ENCODE measurements at regions not wholly inside any gene's neighbourhood (a gene's known extent, or its start where the extent isn't known, plus 50 kb on each side); places are given as distances from the start of the nearest gene placed in this dataset.

DNA sequence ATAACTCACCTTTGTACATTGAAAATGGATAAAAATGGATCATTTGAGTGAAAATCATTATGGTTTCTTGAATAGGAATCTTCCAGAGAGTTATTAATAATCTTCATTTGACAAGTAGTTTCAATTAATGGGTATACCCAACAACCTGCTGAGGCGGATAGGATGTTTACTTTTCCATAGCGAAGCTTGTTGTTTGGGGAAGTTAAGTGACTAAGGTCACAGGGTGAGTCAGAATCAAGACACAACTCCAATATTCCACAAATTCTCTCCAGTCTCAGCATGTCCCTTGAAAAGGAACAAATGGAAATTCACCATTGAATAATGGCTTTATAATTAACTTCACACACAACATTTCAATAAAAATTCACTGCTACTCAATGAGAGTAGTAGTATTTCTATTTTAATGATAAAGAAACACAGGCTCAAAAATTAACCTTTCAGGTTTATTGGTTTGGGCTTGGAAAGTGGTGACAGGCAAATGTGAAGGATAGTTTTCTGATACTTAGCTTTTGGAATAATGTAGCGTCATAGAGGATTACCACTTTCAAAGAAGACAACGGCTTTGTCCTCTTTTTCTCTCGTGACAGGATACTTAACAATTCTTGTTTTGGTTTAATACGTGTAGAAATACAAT, 211.3 kb downstream of the GPD2 start:
- intact Hi-C loops (cut with DNase I): no loop called here
- no peak for DNase-seq (ENCODE audit: low spot score)

GRCh38 chr2:156648522-156648921, 212.3 kb downstream of the GPD2 start:
- DNase-seq (ENCODE audit: low spot score): no peak
- intact Hi-C loops (cut with DNase I): no loop called here

DNA sequence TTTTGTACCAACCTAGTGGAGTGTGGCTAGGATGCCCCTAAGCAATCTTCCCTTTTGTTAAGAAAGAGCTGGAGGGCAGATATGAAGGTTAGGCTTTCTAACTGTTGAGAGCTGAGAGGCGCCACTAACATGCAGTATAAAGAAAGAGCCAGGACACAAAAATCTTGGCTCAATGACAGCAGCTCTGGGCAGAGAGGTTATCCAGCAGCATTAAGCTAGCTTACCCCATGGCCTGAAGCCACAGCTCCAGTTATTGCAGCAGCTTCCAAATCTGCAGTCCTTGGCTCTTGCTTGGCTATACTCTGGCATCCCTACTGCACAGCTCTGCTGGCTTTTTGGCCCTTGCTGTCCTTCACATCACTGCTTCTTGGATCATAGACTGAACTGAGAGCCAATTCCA, 213.4 kb downstream of the GPD2 start:
- DNase-seq (ENCODE audit: low spot score): no peak

GRCh38 chr2:156652691-156653090, 216.5 kb downstream of the GPD2 start:
- no peak for DNase-seq (ENCODE audit: low spot score)
- intact Hi-C loops (cut with DNase I): no loop called here

More for the DNA sequence above, 213.4 kb downstream of the GPD2 start:
- intact Hi-C loops (cut with DNase I): no loop called here

- intact Hi-C loops (cut with DNase I): no loop called here
- DNase-seq (ENCODE audit: low spot score): no peak
Measured at GRCh38 chr2:156653675-156654074, 217.5 kb downstream of the GPD2 start.

GRCh38 chr2:156657809-156658208, 221.6 kb downstream of the GPD2 start:
- DNase-seq (ENCODE audit: low spot score): no peak
- intact Hi-C loops (cut with DNase I): no loop called here

- intact Hi-C loops (cut with DNase I): no loop called here
- no peak for DNase-seq (ENCODE audit: low spot score)
Measured at GRCh38 chr2:156659694-156660093, 223.5 kb downstream of the GPD2 start.

- no peak for DNase-seq (ENCODE audit: low spot score)
- intact Hi-C loops (cut with DNase I): no loop called here
Measured at GRCh38 chr2:156663757-156664409, 227.7 kb downstream of the GPD2 start.

DNA sequence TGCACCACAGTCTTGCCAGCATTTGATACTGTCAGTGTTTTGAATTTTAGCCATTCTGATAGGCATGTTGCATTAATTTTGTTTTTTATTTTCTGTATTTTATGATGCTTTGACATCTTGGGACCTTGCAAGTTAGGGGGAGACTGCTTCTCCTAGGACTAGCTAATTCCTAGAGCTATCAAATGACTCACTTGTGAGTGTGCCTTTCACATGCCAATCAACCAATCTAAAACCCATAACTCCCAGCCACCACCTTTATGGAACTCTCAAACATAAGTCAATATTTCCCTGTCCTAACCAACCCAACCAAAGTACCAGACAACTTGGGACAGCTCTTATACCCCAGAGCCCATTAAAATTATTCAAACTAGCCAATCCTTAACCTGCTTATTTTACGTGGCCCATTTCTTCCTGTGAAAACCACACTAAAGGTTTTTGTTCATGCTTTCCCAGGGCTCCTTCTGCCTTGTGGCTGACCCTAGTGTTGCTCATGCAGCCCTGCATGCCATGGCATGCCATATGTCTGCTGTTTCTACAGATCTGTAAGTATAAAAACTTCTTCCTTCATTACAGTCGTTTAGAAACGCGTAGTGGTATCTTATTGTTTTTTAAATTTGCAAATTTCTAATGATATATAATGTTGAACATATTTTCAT, 230.1 kb downstream of the GPD2 start:
- DNase-seq (ENCODE audit: low spot score): no peak
- intact Hi-C loops (cut with DNase I): no loop called here

DNA sequence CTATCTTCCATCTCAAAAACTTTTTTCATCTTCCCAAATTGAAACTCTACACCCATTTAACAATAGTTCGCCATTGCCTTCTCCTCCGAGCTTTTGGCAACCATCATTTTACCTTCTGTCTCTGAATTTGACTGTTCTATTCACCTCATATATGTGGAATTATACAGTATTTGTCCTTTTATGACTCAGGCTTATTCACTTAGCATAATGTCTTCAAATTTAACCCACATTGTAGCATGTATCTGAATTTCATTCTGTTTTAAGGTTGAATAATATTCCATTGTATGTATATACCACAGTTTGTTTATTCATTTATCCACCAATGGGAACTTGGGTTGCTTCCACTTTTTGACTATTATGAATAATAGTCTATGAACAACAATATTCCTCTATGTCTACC, 233.9 kb downstream of the GPD2 start:
- DNase-seq (ENCODE audit: low spot score): no peak
- intact Hi-C loops (cut with DNase I): no loop called here

GRCh38 chr2:156671706-156672361, 235.7 kb downstream of the GPD2 start:
- no peak for DNase-seq (ENCODE audit: low spot score)
- intact Hi-C loops (cut with DNase I): no loop called here

DNA sequence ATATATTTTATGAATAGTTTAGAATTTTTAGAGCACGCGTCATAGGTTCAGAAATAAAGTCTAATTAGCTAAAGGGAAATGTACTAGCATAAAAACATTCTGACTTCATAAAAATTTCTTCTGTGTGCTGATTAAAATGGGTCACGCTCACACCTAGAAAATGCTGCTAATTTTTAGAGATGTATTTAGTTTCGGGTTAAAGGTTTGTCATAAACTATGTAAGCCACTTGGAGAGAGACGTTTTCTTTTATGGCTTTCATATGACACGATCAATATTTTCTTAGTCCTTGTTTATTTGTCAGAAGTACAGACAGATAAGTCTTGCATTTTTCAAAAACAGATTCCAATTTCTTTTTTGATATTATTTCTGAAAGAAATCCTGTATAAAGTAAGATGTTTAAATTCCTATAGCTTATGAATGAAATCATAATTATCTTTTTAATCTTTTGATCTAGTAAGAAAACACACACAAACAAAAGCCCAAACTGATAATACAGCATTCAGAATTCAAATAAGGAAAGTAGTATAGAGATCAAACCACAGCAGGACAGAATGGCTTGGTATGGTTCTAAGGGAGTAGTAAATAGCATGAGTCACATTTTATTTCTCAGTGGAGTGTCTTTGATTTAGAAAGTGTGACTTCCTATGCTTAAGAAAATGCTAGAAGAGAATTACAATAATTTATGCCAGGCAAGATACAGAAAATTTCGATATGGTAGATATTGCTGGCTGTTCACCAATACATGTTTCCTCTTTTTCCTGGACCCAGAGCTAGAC, 236.6 kb downstream of the GPD2 start:
- intact Hi-C loops (cut with DNase I): no loop called here
- no peak for DNase-seq (ENCODE audit: low spot score)

DNA sequence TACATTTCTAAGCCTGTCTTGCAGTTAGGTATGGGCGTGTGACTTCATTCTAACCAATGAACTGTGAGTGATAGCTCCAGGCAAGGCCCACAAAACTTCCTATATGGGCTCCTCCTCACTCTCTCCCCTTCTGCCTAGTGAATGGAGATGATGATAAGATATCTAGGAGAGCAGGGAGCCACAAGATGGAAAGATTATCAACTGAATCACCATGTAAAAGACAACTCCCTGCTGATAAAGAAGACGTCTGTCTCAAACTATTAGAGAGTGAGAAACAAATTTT, 237.1 kb downstream of the GPD2 start:
- intact Hi-C loops (cut with DNase I): no loop called here

GRCh38 chr2:156673981-156674380, 237.8 kb downstream of the GPD2 start:
- intact Hi-C loops (cut with DNase I): no loop called here
- no peak for DNase-seq (ENCODE audit: low spot score)

More for the DNA sequence above, 237.1 kb downstream of the GPD2 start:
- no peak for DNase-seq (ENCODE audit: low spot score)

GRCh38 chr2:156675896-156676295, 239.7 kb downstream of the GPD2 start:
- DNase-seq (ENCODE audit: low spot score): no peak
- intact Hi-C loops (cut with DNase I): no loop called here

DNA sequence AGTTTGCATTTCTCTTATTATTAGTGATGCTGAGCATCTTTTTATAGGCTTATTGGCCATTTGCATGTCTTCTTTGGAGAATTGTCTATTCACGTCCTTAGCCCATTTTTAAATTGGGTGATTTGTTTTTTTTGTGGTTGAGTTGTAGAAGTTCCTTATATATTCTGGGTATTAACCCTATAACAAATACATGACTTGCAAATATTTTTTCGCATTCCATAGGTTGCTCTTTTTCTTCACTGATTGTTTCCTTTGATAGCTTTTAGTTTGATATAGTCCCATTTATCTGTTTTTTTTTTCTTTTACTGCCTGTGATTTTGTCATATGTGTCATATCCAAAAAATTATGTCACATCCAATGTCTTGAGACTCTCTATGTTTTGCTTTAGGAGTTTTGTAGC, 243.6 kb downstream of the GPD2 start:
- intact Hi-C loops (cut with DNase I): loop anchor here in 1 of 2 donors (5.0 kb wide), 1 partner anchor 1243 kb away; no protein-coding TSS in a partner anchor
- DNase-seq (ENCODE audit: low spot score): no peak

GRCh38 chr2:156680266-156680665, 244.1 kb downstream of the GPD2 start:
- intact Hi-C loops (cut with DNase I): loop anchor here in 1 of 2 donors (5.0 kb wide), 1 partner anchor 1243 kb away; no protein-coding TSS in a partner anchor
- DNase-seq (ENCODE audit: low spot score): no peak

GRCh38 chr2:156687126-156687525, 250.9 kb downstream of the GPD2 start:
- intact Hi-C loops (cut with DNase I): no loop called here
- DNase-seq (ENCODE audit: low spot score): no peak

DNA sequence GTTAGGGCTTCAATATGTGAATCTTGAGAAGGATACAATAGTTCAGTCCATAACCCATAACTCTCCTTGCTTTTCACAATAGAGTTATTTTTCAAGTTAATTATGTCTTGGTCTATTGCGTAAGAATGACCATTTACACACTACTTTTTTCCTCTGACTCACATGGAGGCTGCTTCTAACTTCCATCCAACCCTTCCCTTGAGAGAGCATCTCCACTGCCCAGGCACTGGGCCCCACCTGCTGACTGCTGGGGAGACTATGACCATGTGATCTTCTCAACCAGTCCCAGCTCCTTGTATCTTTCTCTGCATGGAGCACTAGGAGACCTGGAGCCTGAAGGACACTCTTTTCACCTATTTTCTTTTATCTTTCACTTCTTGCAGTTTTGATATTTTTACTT, 251.5 kb downstream of the GPD2 start:
- intact Hi-C loops (cut with DNase I): no loop called here
- DNase-seq (ENCODE audit: low spot score): no peak

- DNase-seq (ENCODE audit: low spot score): no peak
- intact Hi-C loops (cut with DNase I): no loop called here
Measured at GRCh38 chr2:156689939-156690338, 253.8 kb downstream of the GPD2 start.

Measured in posterior vena cava (tissue), 2 donors.